ENCODE measurements at regions not wholly inside any gene's neighbourhood (a gene's known extent, or its start where the extent isn't known, plus 50 kb on each side); places are given as distances from the start of the nearest gene placed in this dataset.

GRCh38 chr11:11743216-11743615, 98.6 kb upstream of the USP47 start:
- no peaks in the 10 kb centered on the region for H3K4me1 ChIP-seq (ENCODE audit: control insufficient read depth, extremely low read depth, insufficient read depth, low read length)
- no peaks in the 10 kb centered on the region for H3K9me3 ChIP-seq (replicated peaks; ENCODE audit: control insufficient read depth, insufficient read depth, low read length)
- H3K9ac ChIP-seq (replicated peaks; ENCODE audit: extremely low read depth, insufficient read depth, low read length), result no peak overlapping the region
- intact Hi-C loops (cut with micrococcal nuclease) (no loop called here), dilution Hi-C loops (cut with MboI; ENCODE audit: extremely low pct_ligation_motif_present, low sequenced_read_pairs) (no loop called here)
- no peak overlapping the region for H3K4me3 ChIP-seq (replicated peaks in 1 of 3; ENCODE audit: insufficient read depth in 1 of 3, low read depth in 1 of 3, low read length in 3 of 3)
- H2AFZ ChIP-seq (ENCODE audit: low read depth, low read length), result no peak overlapping the region
- no peaks in the 10 kb centered on the region for H4K20me1 ChIP-seq (replicated peaks; ENCODE audit: control insufficient read depth, extremely low read depth, insufficient read depth, low read length)
- no peaks in the 10 kb centered on the region for H3K79me2 ChIP-seq (ENCODE audit: control insufficient read depth, insufficient read depth, low read length)
- DNase-seq (ENCODE audit: low read depth, low spot score) (no peak), FAIRE-seq (no peak)
- ChIA-PET CTCF (no interaction called here), POLR2A (no interaction called here)
- no peak overlapping the region for H3K27ac ChIP-seq (ENCODE audit: insufficient read depth, low read depth, low read length)
- BruUV-seq (replicated peaks), result no TSS peak
- no peaks in the 10 kb centered on the region for H3K36me3 ChIP-seq (ENCODE audit: control insufficient read depth in 2 of 2, extremely low read depth in 1 of 2, insufficient read depth in 2 of 2, low read length in 2 of 2)
- H3K27me3 ChIP-seq (ENCODE audit: control insufficient read depth in 2 of 2, insufficient read depth in 2 of 2, low read length in 2 of 2), result no peaks in the 10 kb centered on the region
- H3K4me2 ChIP-seq (ENCODE audit: insufficient read depth, low read length), result no peak overlapping the region
- H3K9me1 ChIP-seq (replicated peaks; ENCODE audit: control insufficient read depth, extremely low read depth, insufficient read depth, low read length), result no peaks in the 10 kb centered on the region
- TF ChIP-seq POLR2A (IDR thresholded peaks at IDR 0.05; ENCODE audit: low read depth, low read length) (no peak), CTCF (IDR thresholded peaks at IDR 0.05; ENCODE audit: extremely low read depth in 1 of 2, insufficient read depth in 1 of 2, low read depth in 1 of 2, low read length in 2 of 2) (no peak), GATA2 (IDR thresholded peaks at IDR 0.05; ENCODE audit: insufficient read depth, insufficient read length, low read depth, low read length) (no peak), POLR2AphosphoS5 (IDR thresholded peaks at IDR 0.05; ENCODE audit: insufficient read depth, low read depth, low read length) (no peak), JUN (IDR thresholded peaks at IDR 0.05; ENCODE audit: borderline replicate concordance, insufficient read depth, insufficient read length, low read depth) (no peak), MYC (IDR thresholded peaks at IDR 0.05; ENCODE audit: low read depth, low read length) (no peak), FOS (IDR thresholded peaks at IDR 0.05; ENCODE audit: borderline replicate concordance, insufficient read depth, low read length) (no peak), EZH2 (IDR thresholded peaks at IDR 0.05; ENCODE audit: borderline replicate concordance, low read depth, low read length, severe bottlenecking) (no peak), MAX (IDR thresholded peaks at IDR 0.05; ENCODE audit: insufficient read depth, insufficient read length) (no peak)

Data from endothelial cell of umbilical vein (primary cell).